Inflammatory macrophage treated with lipopolysaccharide for 1 hour (primary cell): ENCODE measurements at regions not wholly inside any gene's neighbourhood (a gene's known extent, or its start where the extent isn't known, plus 50 kb on each side); places are given as distances from the start of the nearest gene placed in this dataset.
"Not testable (repeated sequence)": the region's sequence is repeated elsewhere in the genome, so short reads cannot be mapped to it uniquely, and the experiment has no call there.

Source experiments
- DNase-seq, 2 donors: peaks; one replicate each; pipeline ENCODE4 v3.0.0-alpha.2; 2020 to 2022

- DNase-seq, result no peak
Observed at GRCh38 chr7:87007038-87007437, 52.4 kb downstream of the ELAPOR2 start.

GRCh38 chr7:87004956-87005355 is 54.5 kb downstream of the ELAPOR2 start:
- no peak for DNase-seq

DNA sequence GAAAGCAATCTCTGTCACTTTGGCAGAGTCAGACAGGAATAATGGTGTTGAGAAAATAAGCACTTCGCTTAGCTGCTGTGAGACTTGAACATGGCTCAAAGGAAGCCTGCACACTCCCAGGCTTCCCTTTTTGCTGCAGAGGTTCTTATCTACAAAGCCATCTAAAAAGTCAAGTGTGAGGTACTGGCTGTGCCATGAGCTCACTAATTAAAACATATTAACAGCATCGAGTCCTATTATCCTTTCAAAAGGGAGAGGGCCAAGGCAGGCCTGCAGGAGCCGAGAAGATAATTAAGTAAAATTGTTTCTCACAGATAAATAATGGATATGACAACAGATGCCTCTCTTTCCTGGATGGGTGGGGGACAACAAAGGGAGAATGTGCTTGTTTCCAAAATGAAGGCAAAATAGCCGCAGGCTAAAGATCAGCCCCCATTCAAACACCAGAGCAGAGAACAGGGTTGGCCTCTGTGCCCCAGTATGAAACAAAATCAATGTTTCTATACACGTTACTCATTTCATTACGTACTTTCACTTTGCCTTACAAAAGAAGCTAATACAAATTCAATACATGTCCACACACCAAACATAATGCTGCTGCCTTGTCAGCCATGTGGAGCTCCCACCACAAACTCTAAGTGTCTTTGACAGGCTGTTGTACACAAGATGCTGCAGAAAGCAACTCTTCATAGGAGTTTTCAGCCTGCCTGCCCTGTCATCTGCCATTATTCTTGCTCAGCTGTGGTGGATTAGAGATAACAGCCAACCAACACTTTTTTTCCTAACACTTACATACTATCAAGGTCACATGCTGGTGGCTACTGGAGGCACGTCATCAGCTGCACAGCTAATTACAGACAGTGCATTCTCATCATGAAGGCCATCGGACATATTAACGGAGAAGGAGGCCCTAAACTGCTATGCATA is 55.3 kb downstream of the ELAPOR2 start:
- DNase-seq, result no peak

GRCh38 chr7:87001214-87001613 is 58.2 kb downstream of the ELAPOR2 start:
- no peak for DNase-seq

- no peak for DNase-seq
Observed at GRCh38 chr7:87000344-87000743, 59.1 kb downstream of the ELAPOR2 start.

DNA sequence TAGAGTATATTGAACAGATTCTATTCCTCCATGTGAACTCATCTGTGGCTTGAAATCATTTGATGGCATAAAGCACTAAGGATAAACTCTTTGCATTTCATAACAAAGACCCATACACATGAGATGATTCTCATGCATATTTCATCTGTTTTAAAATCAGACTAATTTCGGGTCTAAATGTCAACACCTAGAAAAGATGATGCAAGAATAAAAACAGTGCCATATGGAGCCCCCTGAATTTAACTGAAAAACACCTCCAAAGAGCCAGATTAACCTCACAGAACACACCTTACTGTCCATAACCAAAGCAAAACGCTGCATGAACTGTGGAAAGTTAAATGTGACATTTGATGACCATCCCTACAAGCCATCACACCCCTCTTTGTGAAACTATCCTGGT is 59.7 kb downstream of the ELAPOR2 start:
- no peak for DNase-seq

DNA sequence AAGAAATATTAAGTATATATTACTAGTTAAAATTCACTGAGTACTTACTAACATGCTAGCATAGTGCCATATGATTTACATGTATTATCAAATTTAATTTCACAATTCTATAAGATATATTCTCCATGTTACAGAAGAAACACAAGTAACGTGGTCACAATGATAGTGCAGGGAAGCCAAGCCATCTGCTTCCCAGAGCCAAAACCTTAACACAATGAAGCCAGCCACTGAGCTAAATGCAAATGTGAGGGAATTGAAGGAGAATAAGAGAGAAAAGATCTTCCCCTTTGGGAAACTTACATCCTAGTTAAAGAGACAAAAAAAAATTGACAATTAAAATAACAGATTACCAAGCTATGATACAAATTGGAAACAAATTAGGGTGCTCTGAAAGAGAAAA is 63.6 kb downstream of the ELAPOR2 start:
- DNase-seq, result no peak

DNA sequence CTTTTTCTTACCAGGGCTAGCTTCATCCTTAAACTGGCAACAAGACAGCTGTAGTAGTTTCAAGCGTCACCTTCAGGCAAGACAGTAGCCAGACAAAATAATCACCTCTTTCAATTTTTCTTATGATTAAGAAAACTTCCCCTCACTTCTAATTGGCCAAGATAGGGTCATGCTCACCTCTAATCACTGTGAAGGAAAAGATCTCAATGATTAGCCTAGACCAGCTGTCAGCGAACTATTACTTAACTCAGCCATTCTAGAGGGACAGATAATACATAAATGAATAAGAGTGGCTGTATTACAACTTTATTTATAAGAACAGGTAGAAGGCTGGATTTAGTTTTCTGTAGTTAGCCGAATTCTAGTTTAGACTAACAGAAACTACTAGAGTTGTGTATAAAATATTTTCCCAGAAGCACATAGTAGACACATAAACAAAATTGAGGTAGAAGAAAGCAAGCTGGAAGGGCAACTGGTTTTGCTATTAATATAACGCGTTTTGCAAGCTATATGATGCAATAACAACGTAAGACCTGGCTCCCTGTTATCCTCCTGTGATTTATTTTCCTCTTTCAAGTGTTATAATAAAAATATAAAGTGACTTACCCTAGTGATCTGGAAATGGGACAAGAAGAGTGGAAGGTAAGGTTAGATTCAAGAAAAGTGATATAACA is 64.3 kb downstream of the ELAPOR2 start:
- no peak for DNase-seq

- DNase-seq, result no peak
Observed at GRCh38 chr7:86991771-86992191, 67.7 kb downstream of the ELAPOR2 start.

GRCh38 chr7:86991093-86991769 is 68.2 kb downstream of the ELAPOR2 start:
- no peak for DNase-seq

GRCh38 chr7:86989407-86989806 is 70.0 kb downstream of the ELAPOR2 start:
- DNase-seq, result no peak

DNA sequence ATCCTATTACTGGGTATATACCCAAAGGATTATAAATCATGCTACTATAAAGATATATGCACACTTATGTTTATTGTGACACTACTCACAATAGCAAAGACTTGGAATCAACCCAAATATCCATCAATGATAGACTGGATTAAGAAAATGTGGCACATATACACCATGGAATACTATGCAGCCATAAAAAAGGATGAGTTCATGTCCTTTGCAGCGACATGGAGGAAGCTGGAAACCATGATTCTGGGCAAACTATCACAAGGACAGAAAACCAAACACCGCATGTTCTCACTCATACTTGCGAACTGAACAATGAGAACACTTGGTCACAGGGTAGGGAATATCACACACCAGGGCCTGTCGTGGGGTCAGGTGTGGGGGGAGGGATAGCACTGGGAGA is 71.6 kb downstream of the ELAPOR2 start:
- DNase-seq, result not testable (repeated sequence)

DNA sequence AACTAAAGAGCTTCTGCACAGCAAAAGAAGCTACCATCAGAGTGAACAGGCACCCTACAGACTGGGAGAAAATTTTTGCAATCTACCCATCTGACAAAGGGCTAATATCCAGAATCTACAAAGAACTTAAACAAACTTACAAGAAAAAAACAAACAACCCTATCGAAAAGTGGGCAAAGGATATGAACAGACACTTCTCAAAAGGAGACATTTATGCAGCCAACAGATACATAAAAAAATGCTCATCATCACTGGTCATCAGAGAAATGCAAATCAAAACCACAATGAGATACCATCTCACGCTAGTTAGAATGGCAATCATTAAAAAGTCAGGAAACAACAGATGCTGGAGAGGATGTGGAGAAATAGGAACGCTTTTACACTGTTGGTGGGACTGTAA is 72.1 kb downstream of the ELAPOR2 start:
- not testable (repeated sequence) for DNase-seq

DNA sequence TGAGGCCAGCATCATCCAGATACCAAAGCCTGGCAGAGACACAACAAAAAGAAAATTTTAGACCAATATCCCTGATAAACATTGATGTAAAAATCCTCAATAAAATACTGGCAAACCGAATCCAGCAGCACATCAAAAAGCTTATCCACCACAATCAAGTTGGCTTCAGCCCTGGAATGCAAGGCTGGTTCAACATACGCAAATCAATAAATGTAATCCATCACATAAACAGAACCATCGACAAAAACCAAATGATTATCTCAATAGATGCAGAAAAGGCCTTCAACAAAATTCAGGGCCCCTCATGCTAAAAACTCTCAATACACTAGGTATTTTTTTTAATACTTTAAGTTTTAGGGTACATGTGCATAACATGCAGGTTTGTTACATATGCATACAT is 74.1 kb downstream of the ELAPOR2 start:
- DNase-seq, result not testable (repeated sequence)

DNA sequence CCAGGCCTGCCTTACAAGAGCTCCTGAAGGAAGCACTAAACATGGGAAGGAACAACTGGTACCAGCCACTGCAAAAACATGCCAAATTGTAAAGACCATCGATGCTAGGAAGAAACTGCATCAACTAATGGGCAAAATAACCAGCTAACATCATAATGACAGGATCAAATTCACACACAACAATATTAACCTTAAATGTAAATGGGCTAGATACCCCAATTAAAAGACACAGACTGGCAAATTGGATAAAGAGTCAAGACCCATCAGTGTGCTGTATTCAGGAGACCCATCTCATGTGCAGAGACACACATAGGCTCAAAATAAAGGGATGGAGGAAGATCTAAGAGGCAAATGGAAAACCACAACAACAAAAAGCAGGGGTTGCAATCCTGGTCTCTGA is 75.8 kb downstream of the ELAPOR2 start:
- DNase-seq, result not testable (repeated sequence)

- not testable (repeated sequence) for DNase-seq
Observed at GRCh38 chr7:86981937-86982336, 77.5 kb downstream of the ELAPOR2 start.

GRCh38 chr7:86981127-86981526 is 78.3 kb downstream of the ELAPOR2 start:
- DNase-seq, result no peak

- DNase-seq, result no peak
Observed at GRCh38 chr7:86980223-86980622, 79.2 kb downstream of the ELAPOR2 start.

GRCh38 chr7:86978808-86979506 is 80.5 kb downstream of the ELAPOR2 start:
- no peak for DNase-seq

GRCh38 chr7:86976958-86977357 is 82.5 kb downstream of the ELAPOR2 start:
- DNase-seq, result no peak

GRCh38 chr7:86975914-86976313 is 83.5 kb downstream of the ELAPOR2 start:
- no peak for DNase-seq

DNA sequence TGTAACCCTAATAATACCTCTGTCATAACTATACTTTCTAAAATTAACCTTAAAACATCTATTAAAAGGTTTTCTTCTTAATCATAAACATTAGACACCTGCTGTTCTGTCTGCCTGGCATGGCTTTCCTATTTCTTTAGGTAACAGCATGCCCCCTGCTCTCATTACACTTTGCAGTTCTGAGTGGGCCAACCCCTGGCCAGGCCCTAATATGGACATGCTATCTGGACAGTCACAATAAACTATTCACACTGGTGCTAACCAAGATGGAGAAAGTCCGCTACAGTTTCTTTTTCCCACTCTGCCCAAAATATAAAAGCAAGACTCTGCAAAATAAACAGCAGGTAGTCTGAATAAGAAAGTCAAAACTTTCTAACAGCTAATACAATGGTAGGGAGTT is 84.0 kb downstream of the ELAPOR2 start:
- no peak for DNase-seq

- no peak for DNase-seq
Observed at GRCh38 chr7:86972072-86972471, 87.4 kb downstream of the ELAPOR2 start.
